Stimulated activated CD8-positive, alpha-beta memory T cell treated with anti-CD3 and anti-CD28 coated beads, Interleukin-2, amount 100 ng/mL, for 1 hour (primary cell): ENCODE measurements at regions not wholly inside any gene's neighbourhood (a gene's known extent, or its start where the extent isn't known, plus 50 kb on each side); places are given as distances from the start of the nearest gene placed in this dataset.
"Not testable (repeated sequence)": the region's sequence is repeated elsewhere in the genome, so short reads cannot be mapped to it uniquely, and the experiment has no call there.

Experiments used
- DNase-seq, 2 donors: peaks; one replicate each; pipeline ENCODE4 v3.0.0-alpha.2; 2020; ENCODE audit warnings: low read depth in 2 of 2

GRCh38 chr3:176870451-176870850, 326.8 kb downstream of the TBL1XR1 start:
- no peak for DNase-seq

GRCh38 chr3:176867681-176868663, 329.3 kb downstream of the TBL1XR1 start:
- no peak for DNase-seq

DNA sequence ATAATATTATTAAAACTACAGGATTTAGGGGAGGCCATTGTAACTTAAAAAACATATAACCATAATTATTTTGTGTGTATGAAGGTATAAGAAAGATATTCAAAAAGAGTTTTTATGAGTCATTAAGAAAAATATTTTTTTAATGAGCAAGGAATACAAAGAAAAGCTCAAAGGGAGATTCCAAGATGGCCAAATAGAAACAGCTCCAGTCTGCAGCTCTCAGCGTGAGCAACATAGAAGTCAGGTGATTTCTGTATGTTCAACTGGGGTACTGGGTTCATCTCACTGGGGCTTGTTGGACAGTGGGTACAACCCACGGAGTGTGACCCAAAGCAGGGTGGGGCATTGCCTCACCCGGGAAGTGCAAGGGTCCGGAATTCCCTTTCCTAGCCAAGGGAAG, 336.1 kb downstream of the TBL1XR1 start:
- no peak for DNase-seq

DNA sequence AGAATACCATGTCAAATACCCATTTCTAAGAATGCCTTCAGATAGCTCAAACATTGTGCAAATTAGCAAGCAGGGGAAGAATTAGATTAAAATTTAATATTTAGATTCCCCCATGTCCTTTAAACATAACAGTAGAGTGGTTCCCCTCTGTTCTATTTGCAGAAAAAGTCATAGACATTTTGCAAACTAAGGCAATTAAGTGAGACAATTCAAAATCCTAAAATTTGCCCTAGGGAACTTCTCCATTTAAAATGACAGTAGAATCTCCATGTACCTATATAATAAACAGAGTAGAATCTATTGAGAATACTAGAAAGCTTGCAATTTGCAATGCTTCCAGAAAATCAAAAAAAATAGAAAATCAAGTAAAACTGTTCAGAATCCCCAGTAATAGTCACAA, 340.6 kb downstream of the TBL1XR1 start:
- DNase-seq = no peak

- no peak for DNase-seq
Observed at GRCh38 chr3:176855901-176856486, 341.3 kb downstream of the TBL1XR1 start.

DNA sequence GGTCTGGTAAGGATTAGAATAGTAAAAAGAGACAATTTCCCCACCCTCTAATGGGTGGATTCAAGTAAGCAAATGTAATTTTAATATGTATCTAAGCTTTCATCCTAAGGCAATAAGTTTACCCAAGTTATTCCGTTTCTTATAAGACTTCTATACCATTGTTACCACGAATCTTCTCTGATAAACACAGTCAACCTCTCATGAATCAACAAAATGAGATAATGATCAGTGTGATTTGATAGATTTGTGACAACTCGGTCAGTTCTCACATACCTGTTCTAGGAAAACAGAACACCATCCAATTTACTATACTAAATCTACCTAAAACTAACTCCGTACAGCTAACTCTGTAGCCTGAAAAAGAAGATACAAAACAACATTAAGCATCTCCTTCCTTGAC, 342.1 kb downstream of the TBL1XR1 start:
- no peak for DNase-seq

GRCh38 chr3:176850498-176850897, 346.8 kb downstream of the TBL1XR1 start:
- no peak for DNase-seq

- DNase-seq = no peak
Observed at GRCh38 chr3:176848431-176849214, 348.7 kb downstream of the TBL1XR1 start.

- DNase-seq = no peak
Observed at GRCh38 chr3:176842914-176843313, 354.4 kb downstream of the TBL1XR1 start.

GRCh38 chr3:176840641-176841286, 356.5 kb downstream of the TBL1XR1 start:
- DNase-seq = no peak

DNA sequence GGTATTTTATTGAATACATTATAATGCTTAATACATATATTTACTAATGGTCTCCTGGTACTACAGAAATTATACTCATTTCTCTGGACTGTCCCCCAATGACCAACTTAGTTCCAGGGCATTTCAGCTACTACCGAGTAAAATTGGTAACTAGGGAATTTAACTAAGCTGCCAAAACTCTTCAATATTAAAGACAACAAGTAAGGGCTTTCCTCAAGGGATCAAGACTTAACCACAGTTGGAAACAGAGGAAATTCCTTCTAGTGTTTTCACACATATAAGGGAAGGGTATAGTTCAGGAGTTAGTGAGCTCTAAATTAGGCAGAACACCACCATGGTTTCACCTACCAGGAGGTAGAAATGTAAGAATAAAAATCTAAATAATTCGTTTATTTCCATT, 357.4 kb downstream of the TBL1XR1 start:
- DNase-seq = no peak

GRCh38 chr3:176839466-176839865, 357.8 kb downstream of the TBL1XR1 start:
- no peak for DNase-seq

DNA sequence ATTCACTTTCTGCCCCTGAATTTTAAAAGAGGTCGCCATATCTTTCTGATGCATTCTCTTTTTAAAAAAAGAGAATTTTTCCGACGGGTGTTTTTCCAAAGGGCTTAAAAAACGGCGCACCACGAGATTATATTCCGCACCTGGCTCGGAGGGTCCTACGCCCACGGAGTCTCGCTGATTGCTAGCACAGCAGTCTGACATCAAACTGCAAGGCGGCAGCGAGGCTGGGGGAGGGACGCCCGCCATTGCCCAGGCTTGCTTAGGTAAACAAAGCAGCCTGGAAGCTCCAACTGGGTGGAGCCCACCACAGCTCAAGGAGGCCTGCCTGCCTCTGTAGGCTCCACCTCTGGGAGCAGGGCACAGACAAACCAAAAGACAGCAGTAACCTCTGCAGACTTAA, 370.0 kb downstream of the TBL1XR1 start:
- DNase-seq = not testable (repeated sequence)

DNA sequence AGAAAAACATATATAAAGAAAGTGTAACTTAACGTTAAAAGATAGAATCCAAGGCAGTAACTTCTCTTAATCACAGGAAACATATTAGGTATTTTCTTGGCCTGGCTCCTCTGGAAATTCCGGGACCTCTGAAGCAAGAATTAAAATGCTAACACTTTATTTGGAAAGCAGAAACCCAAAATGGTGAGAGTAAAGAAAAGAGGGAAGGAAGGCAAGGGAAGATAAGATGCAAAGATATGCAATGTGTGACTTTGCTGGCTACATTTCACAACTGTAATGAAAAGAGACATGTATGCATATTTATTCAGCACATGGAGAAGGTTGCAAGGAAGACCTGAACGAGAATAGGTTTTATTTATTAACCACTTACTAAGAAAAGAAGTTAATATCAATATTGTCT, 372.5 kb downstream of the TBL1XR1 start:
- DNase-seq = no peak

GRCh38 chr3:176820764-176821163, 376.5 kb downstream of the TBL1XR1 start:
- DNase-seq = no peak

- DNase-seq = no peak
Observed at GRCh38 chr3:176816937-176817336, 380.3 kb downstream of the TBL1XR1 start.

DNA sequence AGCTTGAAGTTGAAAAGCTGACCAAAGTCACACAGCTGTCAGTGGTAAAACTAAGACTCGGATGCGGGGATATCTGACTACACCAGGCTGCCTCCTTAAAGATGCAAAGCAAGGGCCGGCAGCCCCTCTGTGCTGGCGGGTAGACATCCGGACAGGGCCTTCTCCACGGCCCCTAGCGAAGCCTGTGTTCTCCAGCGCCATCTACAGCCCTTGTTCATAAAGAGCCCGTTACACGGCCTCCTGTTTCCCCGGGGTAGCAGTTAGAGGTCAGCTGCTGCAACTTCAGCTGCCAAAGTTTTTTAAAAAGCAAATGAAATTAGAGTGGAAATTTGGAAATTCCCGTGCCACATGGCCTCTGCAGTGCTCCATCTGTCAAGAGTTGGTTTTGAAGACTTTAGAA, 383.0 kb downstream of the TBL1XR1 start:
- no peak for DNase-seq

- DNase-seq = no peak
Observed at GRCh38 chr3:176807938-176808337, 389.3 kb downstream of the TBL1XR1 start.

DNA sequence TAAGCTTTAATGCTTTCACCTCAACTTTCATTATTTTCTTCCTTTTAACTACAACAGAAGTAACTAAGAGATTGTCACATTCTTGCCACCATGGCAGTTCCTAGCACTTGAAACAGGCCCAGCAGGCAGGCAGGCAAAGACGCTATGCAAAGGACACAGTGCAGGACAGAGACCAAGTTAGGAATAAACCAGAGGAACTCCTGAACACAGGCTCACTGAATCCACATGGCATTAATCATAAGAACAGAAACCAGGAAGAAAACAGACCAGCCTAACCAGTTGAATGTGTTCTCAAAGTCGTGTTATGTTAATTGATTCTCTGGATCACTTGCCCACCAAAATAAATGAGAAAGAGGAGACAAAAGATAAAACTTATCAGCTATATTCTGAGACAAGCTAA, 397.6 kb downstream of the TBL1XR1 start:
- no peak for DNase-seq

GRCh38 chr3:176798680-176799079, 398.6 kb downstream of the TBL1XR1 start:
- DNase-seq = no peak

GRCh38 chr3:176796371-176796770, 400.9 kb downstream of the TBL1XR1 start:
- DNase-seq = no peak

- no peak for DNase-seq
Observed at GRCh38 chr3:176795891-176796290, 401.4 kb downstream of the TBL1XR1 start.
